ENCODE measurements at regions not wholly inside any gene's neighbourhood (a gene's known extent, or its start where the extent isn't known, plus 50 kb on each side); places are given as distances from the start of the nearest gene placed in this dataset.

- Mint-ChIP-seq H3K4me1 (peaks cover 5% of the 10 kb centered on the region), H3K9me3 (ENCODE audit: low read depth) (no peaks in the 10 kb centered on the region), H3K36me3 (ENCODE audit: low read depth) (no peaks in the 10 kb centered on the region), H3K27me3 (no peaks in the 10 kb centered on the region), H3K27ac (no peak overlapping the region), H3K4me3 (no peak overlapping the region)
- intact Hi-C loops (cut with DNase I, micrococcal nuclease): no loop called here
- POLR2A ChIA-PET: no interaction called here
- DNase-seq (no peak), ATAC-seq (peak; percentile 65)
- CTCF ChIA-PET: no interaction called here
Measured at GRCh38 chr13:80037505-80037888, 303.4 kb downstream of the SPRY2 start.

GRCh38 chr13:80036845-80037504, 304.0 kb downstream of the SPRY2 start:
- intact Hi-C loops (cut with DNase I, micrococcal nuclease): no loop called here
- Mint-ChIP-seq H3K4me1 (peaks cover 5% of the 10 kb centered on the region), H3K36me3 (ENCODE audit: low read depth) (no peaks in the 10 kb centered on the region), H3K27me3 (no peaks in the 10 kb centered on the region), H3K27ac (no peak overlapping the region), H3K4me3 (no peak overlapping the region), H3K9me3 (ENCODE audit: low read depth) (no peaks in the 10 kb centered on the region)
- DNase-seq (no peak), ATAC-seq (no peak)
- CTCF ChIA-PET: no interaction called here
- POLR2A ChIA-PET: no interaction called here

- Mint-ChIP-seq H3K9me3 (ENCODE audit: low read depth) (no peaks in the 10 kb centered on the region), H3K4me1 (peaks cover 5% of the 10 kb centered on the region), H3K27ac (no peak overlapping the region), H3K36me3 (ENCODE audit: low read depth) (no peaks in the 10 kb centered on the region), H3K27me3 (no peaks in the 10 kb centered on the region), H3K4me3 (no peak overlapping the region)
- no peak for DNase-seq
- POLR2A ChIA-PET: no interaction called here
- intact Hi-C loops (cut with DNase I, micrococcal nuclease): no loop called here
- CTCF ChIA-PET: no interaction called here
- ATAC-seq: no peak
Measured at GRCh38 chr13:80035096-80035495, 305.8 kb downstream of the SPRY2 start.

- no peaks in the 10 kb centered on the region for H3K9me3 Mint-ChIP-seq (ENCODE audit: low read depth)
- ATAC-seq (no peak), DNase-seq (no peak)
- peaks cover 5% of the 10 kb centered on the region for H3K4me1 Mint-ChIP-seq
- no peaks in the 10 kb centered on the region for H3K27me3 Mint-ChIP-seq
- ChIA-PET CTCF (no interaction called here), POLR2A (no interaction called here)
- no peaks in the 10 kb centered on the region for H3K36me3 Mint-ChIP-seq (ENCODE audit: low read depth)
- H3K4me3 Mint-ChIP-seq: no peak overlapping the region
- intact Hi-C loops (cut with DNase I, micrococcal nuclease): no loop called here
- H3K27ac Mint-ChIP-seq: no peak overlapping the region
Measured at GRCh38 chr13:80033951-80034350, 307.0 kb downstream of the SPRY2 start.

DNA sequence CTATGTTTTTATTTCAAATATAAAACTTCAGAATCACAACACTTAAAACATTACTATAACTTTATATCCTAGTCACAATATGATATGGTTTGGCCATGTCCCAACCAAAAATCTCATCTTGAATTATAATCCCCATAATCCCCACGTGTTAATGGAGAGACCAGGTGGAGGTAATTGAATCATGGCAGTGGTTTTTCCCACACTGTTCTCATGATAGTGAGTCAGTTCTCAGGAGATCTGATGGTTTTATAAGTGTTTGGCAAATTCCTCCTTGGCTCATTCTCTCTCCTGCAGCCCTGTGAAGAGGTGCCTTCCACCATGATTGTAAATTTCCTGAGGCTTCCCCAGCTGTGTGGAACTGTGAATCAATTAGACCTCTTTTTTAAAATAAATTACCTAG, 307.6 kb downstream of the SPRY2 start:
- DNase-seq: no peak
- no peaks in the 10 kb centered on the region for H3K36me3 Mint-ChIP-seq (ENCODE audit: low read depth)
- peaks cover 5% of the 10 kb centered on the region for H3K4me1 Mint-ChIP-seq
- intact Hi-C loops (cut with DNase I, micrococcal nuclease): no loop called here
- POLR2A ChIA-PET: no interaction called here
- no peak overlapping the region for H3K4me3 Mint-ChIP-seq
- CTCF ChIA-PET: no interaction called here
- H3K9me3 Mint-ChIP-seq (ENCODE audit: low read depth): no peaks in the 10 kb centered on the region
- no peaks in the 10 kb centered on the region for H3K27me3 Mint-ChIP-seq
- no peak for ATAC-seq
- H3K27ac Mint-ChIP-seq: no peak overlapping the region

- POLR2A ChIA-PET: no interaction called here
- CTCF ChIA-PET: no interaction called here
- no peak overlapping the region for H3K27ac Mint-ChIP-seq
- ATAC-seq (no peak), DNase-seq (no peak)
- H3K9me3 Mint-ChIP-seq (ENCODE audit: low read depth): no peaks in the 10 kb centered on the region
- no peak overlapping the region for H3K4me3 Mint-ChIP-seq
- intact Hi-C loops (cut with DNase I, micrococcal nuclease): no loop called here
- no peaks in the 10 kb centered on the region for H3K4me1 Mint-ChIP-seq
- no peaks in the 10 kb centered on the region for H3K27me3 Mint-ChIP-seq
- H3K36me3 Mint-ChIP-seq (ENCODE audit: low read depth): no peaks in the 10 kb centered on the region
Measured at GRCh38 chr13:80030491-80030890, 310.4 kb downstream of the SPRY2 start.

- no peak for DNase-seq
- POLR2A ChIA-PET: no interaction called here
- Mint-ChIP-seq H3K36me3 (ENCODE audit: low read depth) (no peaks in the 10 kb centered on the region), H3K9me3 (ENCODE audit: low read depth) (no peaks in the 10 kb centered on the region), H3K4me1 (no peaks in the 10 kb centered on the region), H3K27ac (no peak overlapping the region), H3K4me3 (no peak overlapping the region), H3K27me3 (no peaks in the 10 kb centered on the region)
- CTCF ChIA-PET: no interaction called here
- ATAC-seq: no peak
- intact Hi-C loops (cut with DNase I, micrococcal nuclease): no loop called here
Measured at GRCh38 chr13:80029170-80029569, 311.8 kb downstream of the SPRY2 start.

GRCh38 chr13:80022146-80022545, 318.8 kb downstream of the SPRY2 start:
- CTCF ChIA-PET: no interaction called here
- no peak overlapping the region for H3K27ac Mint-ChIP-seq
- H3K4me1 Mint-ChIP-seq: no peaks in the 10 kb centered on the region
- no peaks in the 10 kb centered on the region for H3K9me3 Mint-ChIP-seq (ENCODE audit: low read depth)
- ATAC-seq (no peak), DNase-seq (no peak)
- H3K36me3 Mint-ChIP-seq (ENCODE audit: low read depth): no peaks in the 10 kb centered on the region
- H3K27me3 Mint-ChIP-seq: no peaks in the 10 kb centered on the region
- no peak overlapping the region for H3K4me3 Mint-ChIP-seq
- intact Hi-C loops (cut with DNase I, micrococcal nuclease): no loop called here
- POLR2A ChIA-PET: no interaction called here

DNA sequence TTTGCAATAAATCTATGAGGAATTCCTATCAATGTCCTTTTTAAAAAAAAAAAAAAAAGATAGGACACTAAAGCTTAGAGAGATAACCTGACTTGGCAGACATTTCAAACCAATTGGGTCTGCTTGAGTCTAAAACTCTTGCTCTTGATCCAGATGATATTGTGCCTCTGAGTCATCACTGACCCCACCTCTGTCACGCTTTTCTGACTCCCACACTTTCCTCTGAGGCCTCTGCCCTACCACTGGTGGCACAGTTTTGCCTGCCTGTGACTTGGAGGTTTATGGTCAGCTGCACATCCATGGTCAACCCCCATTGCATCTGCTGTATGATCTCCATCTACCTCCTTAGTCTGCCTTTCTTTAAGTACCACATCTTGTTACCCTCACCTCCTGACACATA, 328.7 kb downstream of the SPRY2 start:
- no peaks in the 10 kb centered on the region for H3K27me3 Mint-ChIP-seq
- no peaks in the 10 kb centered on the region for H3K36me3 Mint-ChIP-seq (ENCODE audit: low read depth)
- no peaks in the 10 kb centered on the region for H3K9me3 Mint-ChIP-seq (ENCODE audit: low read depth)
- H3K4me1 Mint-ChIP-seq: no peaks in the 10 kb centered on the region
- intact Hi-C loops (cut with DNase I, micrococcal nuclease): no loop called here
- no peak for ATAC-seq
- H3K27ac Mint-ChIP-seq: no peak overlapping the region
- CTCF ChIA-PET: interaction anchor here (0.7 kb wide), 1 partner anchor 52 kb away, joined by 3 read pairs; no protein-coding TSS in a partner anchor
- no peak for DNase-seq
- POLR2A ChIA-PET: no interaction called here
- no peak overlapping the region for H3K4me3 Mint-ChIP-seq

- no peaks in the 10 kb centered on the region for H3K9me3 Mint-ChIP-seq (ENCODE audit: low read depth)
- CTCF ChIA-PET: interaction anchor here (0.7 kb wide), 1 partner anchor 53 kb away, joined by 3 read pairs; no protein-coding TSS in a partner anchor
- ATAC-seq (no peak), DNase-seq (no peak)
- intact Hi-C loops (cut with DNase I, micrococcal nuclease): no loop called here
- H3K4me1 Mint-ChIP-seq: no peaks in the 10 kb centered on the region
- H3K27ac Mint-ChIP-seq: no peak overlapping the region
- H3K36me3 Mint-ChIP-seq (ENCODE audit: low read depth): no peaks in the 10 kb centered on the region
- POLR2A ChIA-PET: no interaction called here
- H3K27me3 Mint-ChIP-seq: no peaks in the 10 kb centered on the region
- no peak overlapping the region for H3K4me3 Mint-ChIP-seq
Measured at GRCh38 chr13:80011448-80012212, 329.3 kb downstream of the SPRY2 start.

DNA sequence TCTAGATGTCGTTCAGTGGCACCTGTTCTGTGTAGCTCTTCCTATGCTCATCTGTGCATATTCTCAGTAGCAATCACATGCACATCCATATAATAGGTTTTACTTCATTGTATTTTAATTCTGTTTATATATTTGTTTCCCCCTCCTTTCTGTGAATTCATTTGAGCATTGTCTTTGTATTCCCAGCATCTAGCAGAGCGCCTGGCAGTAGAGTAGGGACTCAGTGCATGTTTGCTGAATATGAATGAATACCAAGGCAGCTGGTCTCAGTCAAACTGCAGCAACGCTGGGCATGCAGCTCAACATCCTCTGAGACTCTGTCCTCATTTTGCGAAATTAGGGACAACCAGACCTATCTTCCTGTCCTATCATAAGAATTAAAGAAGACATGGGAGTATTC, 330.1 kb downstream of the SPRY2 start:
- Mint-ChIP-seq H3K4me1 (no peaks in the 10 kb centered on the region), H3K27ac (no peak overlapping the region), H3K36me3 (ENCODE audit: low read depth) (no peaks in the 10 kb centered on the region), H3K27me3 (no peaks in the 10 kb centered on the region), H3K4me3 (no peak overlapping the region), H3K9me3 (ENCODE audit: low read depth) (no peaks in the 10 kb centered on the region)
- ChIA-PET POLR2A (no interaction called here), CTCF (interaction anchor here (0.6 kb wide), 1 partner anchor 158 kb away, joined by 3 read pairs; no protein-coding TSS in a partner anchor)
- intact Hi-C loops (cut with DNase I, micrococcal nuclease): no loop called here
- no peak for DNase-seq
- no peak for ATAC-seq

GRCh38 chr13:80010286-80010831, 330.6 kb downstream of the SPRY2 start:
- no peak overlapping the region for H3K27ac Mint-ChIP-seq
- H3K27me3 Mint-ChIP-seq: no peaks in the 10 kb centered on the region
- DNase-seq: no peak
- ChIA-PET POLR2A (interaction anchor here (0.6 kb wide), 1 partner anchor 1302 kb away, joined by 3 read pairs; no protein-coding TSS in a partner anchor), CTCF (interaction anchor here (0.6 kb wide), 1 partner anchor 158 kb away, joined by 3 read pairs; no protein-coding TSS in a partner anchor)
- ATAC-seq: no peak
- H3K4me3 Mint-ChIP-seq: no peak overlapping the region
- intact Hi-C loops (cut with DNase I, micrococcal nuclease): no loop called here
- no peaks in the 10 kb centered on the region for H3K9me3 Mint-ChIP-seq (ENCODE audit: low read depth)
- H3K36me3 Mint-ChIP-seq (ENCODE audit: low read depth): no peaks in the 10 kb centered on the region
- no peaks in the 10 kb centered on the region for H3K4me1 Mint-ChIP-seq
